Activated CD4-positive, alpha-beta T cell treated with anti-CD3 and anti-CD28 coated beads for 36 hours (primary cell): ENCODE measurements at regions not wholly inside any gene's neighbourhood (a gene's known extent, or its start where the extent isn't known, plus 50 kb on each side); places are given as distances from the start of the nearest gene placed in this dataset.

ENCODE experiments used
- ATAC-seq: fragments of 200-7000 bp; cut with Tn5 transposase; one replicate; pipeline ENCODE4 v1.10.0; 2021; ENCODE audit warnings: mild to moderate bottlenecking, moderate library complexity
- CTCF ChIA-PET: fragments of 350-600 bp; sonication (Branson Sonifier 250); formaldehyde crosslinking; loops from one replicate; lab custom pipeline; 2021; ENCODE audit warnings: antibody characterized with exemption; lab: Charles Lee
- POLR2A ChIA-PET: fragments of 350-600 bp; sonication (Branson Sonifier 250); formaldehyde crosslinking; loops from one replicate; lab custom pipeline; 2021; ENCODE audit warnings: antibody characterized with exemption, inconsistent platforms; lab: Charles Lee
- DNase-seq: peaks from one replicate; pipeline ENCODE4 v3.0.0-alpha.2; 2020
- H3K27ac Mint-ChIP-seq: one replicate; pipeline ENCODE4 v1.8.0; 2021; ENCODE audit warnings: mixed read lengths
- H3K27me3 Mint-ChIP-seq: one replicate; pipeline ENCODE4 v1.8.0; 2021; ENCODE audit warnings: mixed read lengths
- H3K36me3 Mint-ChIP-seq: one replicate; pipeline ENCODE4 v1.8.0; 2021; ENCODE audit warnings: low read depth, mixed read lengths
- H3K4me1 Mint-ChIP-seq: one replicate; pipeline ENCODE4 v1.8.0; 2021; ENCODE audit warnings: mixed read lengths
- H3K4me3 Mint-ChIP-seq: one replicate; pipeline ENCODE4 v1.8.0; 2021; ENCODE audit warnings: mild to moderate bottlenecking, moderate library complexity, mixed read lengths
- H3K9me3 Mint-ChIP-seq: one replicate; pipeline ENCODE4 v1.8.0; 2021; ENCODE audit warnings: low read depth, mixed read lengths
- intact Hi-C, 2 experiments: fragments of 100-400 bp; cut with DNase I in 1 of 2; cut with micrococcal nuclease in 1 of 2; formaldehyde crosslinking; loops; one replicate each; pipeline versions ENCODE4 v1.14.2 to v1.15.1; 2022 to 2024; cut with DNase I, micrococcal nuclease

DNA sequence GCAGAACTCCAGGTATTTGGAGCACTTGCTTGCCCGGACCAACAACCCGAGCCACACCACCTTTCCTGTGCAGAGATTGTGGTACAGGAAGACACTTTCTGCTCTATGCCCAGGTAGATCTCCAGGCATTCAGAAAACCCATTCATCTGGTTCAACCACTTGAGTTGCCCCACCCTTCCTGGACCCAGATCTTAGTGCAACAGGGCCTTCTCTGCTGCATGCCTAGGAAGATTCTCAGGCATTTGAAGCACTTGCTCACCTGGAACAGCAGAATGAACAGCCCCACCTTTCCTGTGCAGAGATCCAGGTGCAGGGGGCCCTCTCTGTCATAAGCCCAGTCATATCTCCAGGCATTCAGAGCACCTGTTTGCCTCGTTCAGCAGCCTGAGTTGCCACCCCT lies 412.8 kb upstream of the MGAT4C start:
- DNase-seq (no peak), ATAC-seq (no peak)
- peaks cover 15% of the 10 kb centered on the region for H3K9me3 Mint-ChIP-seq
- no peaks in the 10 kb centered on the region for H3K4me1 Mint-ChIP-seq
- H3K27me3 Mint-ChIP-seq: no peaks in the 10 kb centered on the region
- no peak overlapping the region for H3K4me3 Mint-ChIP-seq
- CTCF ChIA-PET: no interaction called here
- intact Hi-C loops: no loop called here
- H3K27ac Mint-ChIP-seq: no peak overlapping the region
- no peaks in the 10 kb centered on the region for H3K36me3 Mint-ChIP-seq
- POLR2A ChIA-PET: no interaction called here

DNA sequence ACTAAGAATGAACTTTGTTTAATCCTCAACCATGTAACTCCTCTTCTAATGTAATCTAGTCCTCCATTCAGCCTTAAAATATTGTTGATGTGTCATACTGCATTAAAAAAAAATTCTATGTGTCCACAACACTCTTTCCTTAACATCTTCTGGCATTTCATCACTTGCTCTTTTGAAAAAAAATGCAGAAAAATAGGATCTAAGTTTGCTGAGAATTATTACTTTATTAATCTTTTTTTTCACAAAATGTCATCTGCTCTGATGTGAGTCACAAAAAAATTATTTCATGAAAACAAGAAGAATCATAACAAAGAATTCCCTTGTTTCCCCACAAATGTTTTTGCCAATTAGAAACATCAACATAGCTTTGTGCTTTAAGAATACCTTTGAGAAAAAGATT lies 410.1 kb upstream of the MGAT4C start:
- no peak for DNase-seq
- Mint-ChIP-seq H3K9me3 (peaks cover 11% of the 10 kb centered on the region), H3K27me3 (no peaks in the 10 kb centered on the region), H3K27ac (no peak overlapping the region), H3K4me1 (no peaks in the 10 kb centered on the region), H3K36me3 (no peaks in the 10 kb centered on the region), H3K4me3 (no peak overlapping the region)
- ChIA-PET POLR2A (no interaction called here), CTCF (no interaction called here)
- no peak for ATAC-seq
- intact Hi-C loops: no loop called here

DNA sequence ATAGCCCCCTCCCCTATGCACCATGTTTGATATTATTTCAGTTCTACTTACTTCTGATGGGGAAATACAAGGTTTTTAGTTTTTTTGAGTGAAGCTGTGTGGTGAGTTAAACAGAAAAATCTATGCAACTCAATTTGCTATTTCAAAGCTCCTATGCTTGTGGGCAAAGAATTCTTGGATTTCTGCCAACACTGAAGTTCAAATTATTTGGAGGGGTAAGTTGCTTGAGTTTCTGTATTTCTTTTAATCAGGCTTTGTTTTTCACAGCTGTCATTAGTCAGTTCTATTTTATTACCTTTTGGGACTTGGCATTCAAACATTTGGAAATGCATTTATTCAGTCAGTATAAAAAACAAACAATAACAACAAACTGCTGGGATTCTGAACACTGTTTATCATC lies 407.5 kb upstream of the MGAT4C start:
- Mint-ChIP-seq H3K4me3 (no peak overlapping the region), H3K27me3 (no peaks in the 10 kb centered on the region)
- POLR2A ChIA-PET: no interaction called here

DNA sequence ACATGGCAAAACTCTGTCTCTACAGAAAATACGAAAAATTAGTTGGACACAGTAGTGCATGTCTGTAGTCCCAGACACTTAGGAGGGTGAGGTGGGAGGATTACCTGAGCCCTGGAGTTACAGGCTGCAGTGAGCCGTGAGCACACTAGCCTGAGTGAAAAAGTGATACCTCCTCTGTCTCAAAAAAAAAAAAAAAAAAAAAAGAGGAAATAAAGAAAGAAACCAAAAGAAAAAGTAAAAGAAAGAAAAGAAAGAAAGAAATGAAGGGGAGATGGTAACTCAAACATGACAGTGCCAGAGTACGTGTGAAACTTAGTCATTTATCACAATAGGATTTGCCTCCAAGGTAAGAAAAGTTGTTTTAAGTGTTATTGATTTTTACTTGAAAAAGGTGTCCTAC lies 407.0 kb upstream of the MGAT4C start:
- Mint-ChIP-seq H3K27ac (no peak overlapping the region), H3K4me1 (no peaks in the 10 kb centered on the region), H3K4me3 (no peak overlapping the region), H3K9me3 (peaks cover 5% of the 10 kb centered on the region), H3K27me3 (no peaks in the 10 kb centered on the region), H3K36me3 (no peaks in the 10 kb centered on the region)
- ChIA-PET POLR2A (no interaction called here), CTCF (no interaction called here)
- intact Hi-C loops: no loop called here
- no peak for ATAC-seq
- no peak for DNase-seq

More for the DNA sequence above, 407.5 kb upstream of the MGAT4C start:
- Mint-ChIP-seq H3K4me1 (no peaks in the 10 kb centered on the region), H3K36me3 (no peaks in the 10 kb centered on the region), H3K27ac (no peak overlapping the region), H3K9me3 (peaks cover 5% of the 10 kb centered on the region)
- no peak for DNase-seq
- no peak for ATAC-seq
- CTCF ChIA-PET: no interaction called here
- intact Hi-C loops: no loop called here

DNA sequence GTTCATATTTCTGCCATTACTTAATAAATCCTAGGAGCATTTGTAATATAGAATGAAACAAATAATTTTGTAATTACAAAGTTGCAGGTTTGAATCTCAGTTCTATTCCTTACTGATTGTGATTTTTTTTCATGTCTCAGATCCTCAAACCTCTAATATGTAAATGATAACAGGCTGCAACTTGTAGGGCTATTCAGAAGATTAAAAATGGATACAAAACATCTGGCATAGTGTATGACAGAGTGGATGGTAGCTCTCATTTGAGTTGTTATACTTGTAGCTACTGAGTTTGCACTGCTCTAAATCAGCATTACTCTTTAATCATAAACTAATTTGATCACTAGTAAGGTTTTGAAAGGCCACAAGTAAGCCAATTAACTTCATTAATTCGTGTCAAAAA lies 406.3 kb upstream of the MGAT4C start:
- ChIA-PET POLR2A (no interaction called here), CTCF (no interaction called here)
- no peaks in the 10 kb centered on the region for H3K4me1 Mint-ChIP-seq
- H3K27ac Mint-ChIP-seq: no peak overlapping the region
- no peak for ATAC-seq
- H3K4me3 Mint-ChIP-seq: no peak overlapping the region
- H3K9me3 Mint-ChIP-seq: peaks cover 5% of the 10 kb centered on the region
- DNase-seq: no peak
- H3K36me3 Mint-ChIP-seq: no peaks in the 10 kb centered on the region
- intact Hi-C loops: no loop called here
- no peaks in the 10 kb centered on the region for H3K27me3 Mint-ChIP-seq

DNA sequence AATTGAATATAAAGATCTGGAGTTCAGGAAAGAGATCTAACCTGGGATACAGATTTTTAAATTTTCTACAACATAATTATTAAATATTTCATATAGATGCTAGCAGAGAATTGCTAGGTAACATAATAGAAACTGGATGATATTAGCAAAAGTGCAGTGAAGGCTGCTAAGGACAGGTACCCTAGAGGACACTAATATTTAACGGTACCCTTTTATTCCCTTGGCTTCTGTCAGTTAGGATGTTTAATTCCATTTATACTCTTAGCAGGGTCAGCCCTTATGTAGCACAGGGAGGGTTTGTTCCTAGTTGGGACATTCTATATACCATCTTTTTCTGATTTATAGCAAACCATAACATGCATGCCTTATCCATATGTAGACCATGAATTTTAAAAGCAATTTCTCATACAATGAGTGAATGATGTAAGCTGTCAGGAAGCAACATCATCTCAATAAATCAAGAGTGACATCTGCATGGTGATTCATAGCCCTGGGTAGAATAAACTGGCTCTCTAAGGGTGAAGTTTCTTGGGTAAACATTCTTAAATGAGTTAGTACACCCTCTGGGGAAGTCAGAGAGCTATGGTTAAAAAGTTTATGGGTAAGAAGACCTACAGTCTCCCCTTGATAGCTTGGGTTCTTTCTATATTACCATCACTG lies 404.4 kb upstream of the MGAT4C start:
- intact Hi-C loops: no loop called here
- no peak for DNase-seq
- no peak overlapping the region for H3K4me3 Mint-ChIP-seq
- H3K27me3 Mint-ChIP-seq: no peaks in the 10 kb centered on the region
- POLR2A ChIA-PET: no interaction called here
- H3K36me3 Mint-ChIP-seq: no peaks in the 10 kb centered on the region
- no peak overlapping the region for H3K27ac Mint-ChIP-seq
- H3K9me3 Mint-ChIP-seq: peaks cover 5% of the 10 kb centered on the region
- no peak for ATAC-seq
- no peaks in the 10 kb centered on the region for H3K4me1 Mint-ChIP-seq
- CTCF ChIA-PET: no interaction called here

DNA sequence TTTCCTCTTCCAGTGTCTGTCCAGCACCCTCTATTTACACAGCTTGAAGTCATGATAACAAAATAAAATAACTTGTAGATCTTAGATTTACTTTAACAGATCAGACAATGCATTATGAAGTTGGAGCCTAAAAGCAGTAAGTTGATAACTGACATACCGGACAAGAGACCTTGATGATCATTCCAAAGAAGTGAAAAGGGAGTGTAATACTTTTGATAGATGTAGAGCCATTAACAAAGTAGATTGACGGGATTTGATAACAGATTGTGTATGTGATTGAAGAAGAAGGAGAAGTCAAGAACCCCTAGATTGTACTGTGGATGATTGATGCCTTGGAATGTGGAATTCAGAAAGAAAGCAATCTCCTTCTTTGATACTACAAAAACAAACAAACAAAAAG lies 403.8 kb upstream of the MGAT4C start:
- intact Hi-C loops: no loop called here
- Mint-ChIP-seq H3K36me3 (no peaks in the 10 kb centered on the region), H3K4me1 (no peaks in the 10 kb centered on the region), H3K27ac (no peak overlapping the region), H3K9me3 (peaks cover 5% of the 10 kb centered on the region), H3K27me3 (no peaks in the 10 kb centered on the region), H3K4me3 (no peak overlapping the region)
- DNase-seq: no peak
- CTCF ChIA-PET: no interaction called here
- POLR2A ChIA-PET: no interaction called here
- ATAC-seq: no peak

DNA sequence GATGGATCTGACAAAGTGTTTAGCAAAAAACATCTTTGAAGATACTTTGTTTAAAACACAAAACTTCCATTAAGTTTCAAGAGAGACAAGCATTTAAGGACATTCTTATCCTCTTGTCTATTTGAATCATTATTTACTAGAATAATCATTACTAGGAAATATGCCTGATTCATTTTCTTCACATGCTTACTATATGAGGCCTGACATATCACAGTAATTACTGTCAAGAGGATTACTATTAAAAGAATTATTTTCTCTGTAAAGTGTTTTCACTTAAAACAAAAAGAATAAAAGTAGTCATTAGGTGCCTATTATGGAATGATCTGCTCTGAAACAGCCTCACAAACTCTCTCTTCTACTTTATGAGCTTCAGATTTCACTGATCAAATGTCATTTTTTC lies 402.1 kb upstream of the MGAT4C start:
- no peaks in the 10 kb centered on the region for H3K36me3 Mint-ChIP-seq
- POLR2A ChIA-PET: no interaction called here

DNA sequence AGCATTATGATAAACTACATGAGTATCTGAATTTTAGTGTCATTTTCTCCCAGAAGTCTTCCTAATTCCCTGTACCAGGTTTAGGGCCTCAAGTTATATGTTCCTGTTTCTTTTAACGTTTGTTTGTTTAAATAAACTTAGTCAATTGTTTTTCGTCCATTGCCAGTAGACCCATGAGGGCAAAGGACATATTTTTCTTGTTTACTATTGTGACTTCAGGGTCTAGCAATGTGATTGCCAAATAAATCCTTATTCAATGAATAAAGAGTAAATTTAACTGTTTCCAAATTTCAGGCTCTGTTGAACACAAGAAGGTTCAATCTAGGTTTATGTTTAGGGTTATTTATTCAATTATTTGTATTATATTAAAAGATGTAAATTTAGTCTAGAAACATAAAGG lies 391.6 kb upstream of the MGAT4C start:
- Mint-ChIP-seq H3K4me3 (no peak overlapping the region), H3K4me1 (no peaks in the 10 kb centered on the region), H3K36me3 (no peaks in the 10 kb centered on the region), H3K27ac (no peak overlapping the region), H3K27me3 (no peaks in the 10 kb centered on the region), H3K9me3 (no peaks in the 10 kb centered on the region)
- POLR2A ChIA-PET: no interaction called here
- CTCF ChIA-PET: no interaction called here
- no peak for DNase-seq
- intact Hi-C loops: no loop called here
- no peak for ATAC-seq

More for the DNA sequence above, 402.1 kb upstream of the MGAT4C start:
- H3K4me1 Mint-ChIP-seq: no peaks in the 10 kb centered on the region
- DNase-seq (no peak), ATAC-seq (no peak)
- CTCF ChIA-PET: no interaction called here
- H3K27ac Mint-ChIP-seq: no peak overlapping the region
- no peaks in the 10 kb centered on the region for H3K27me3 Mint-ChIP-seq
- H3K4me3 Mint-ChIP-seq: no peak overlapping the region
- H3K9me3 Mint-ChIP-seq: no peaks in the 10 kb centered on the region
- intact Hi-C loops: no loop called here

DNA sequence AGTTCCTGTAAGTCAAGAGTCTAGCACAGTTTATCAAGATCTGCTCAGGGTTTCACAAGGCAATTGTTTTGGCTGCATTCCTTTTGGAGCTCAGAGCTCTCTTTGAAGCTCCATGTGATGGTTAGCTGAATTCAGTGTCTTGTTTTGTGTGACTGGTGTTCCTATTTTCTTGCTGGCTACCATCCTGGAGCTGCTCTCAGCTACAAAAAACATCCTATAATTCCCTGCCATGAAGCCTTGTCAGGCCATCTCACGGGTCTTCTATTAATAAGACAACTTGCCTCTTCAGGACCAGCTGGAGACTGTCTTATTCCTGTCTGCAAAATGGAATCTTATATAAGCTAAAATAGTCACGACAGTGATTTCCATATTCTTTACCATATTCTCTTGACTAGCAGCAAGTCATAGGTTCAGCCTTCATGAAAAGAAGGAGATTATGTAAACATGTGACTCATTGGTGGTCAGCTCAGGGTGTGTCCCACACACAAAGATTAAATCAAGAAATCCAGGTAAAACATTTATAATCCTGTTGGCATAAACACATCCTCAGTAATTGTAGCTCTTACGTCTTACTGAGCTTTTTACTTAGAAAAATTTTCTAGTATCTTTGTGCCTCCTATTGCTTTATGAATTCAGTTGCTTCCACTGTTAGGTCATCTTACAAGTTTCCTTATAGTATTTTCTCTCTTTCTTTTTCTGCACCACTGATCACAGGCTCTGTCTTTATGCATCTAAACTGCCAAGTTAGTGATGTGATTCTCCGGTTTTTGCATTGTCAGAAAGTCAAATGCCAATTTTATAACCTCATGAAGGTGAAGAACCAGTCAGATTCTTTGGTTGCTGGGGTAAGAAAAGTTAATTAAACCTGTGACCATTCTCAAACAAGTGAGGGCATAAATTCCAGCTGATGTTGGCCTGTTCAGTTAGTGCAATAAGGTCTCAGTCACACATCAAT lies 378.5 kb upstream of the MGAT4C start:
- Mint-ChIP-seq H3K4me3 (no peak overlapping the region), H3K36me3 (no peaks in the 10 kb centered on the region), H3K9me3 (peaks cover 4% of the 10 kb centered on the region), H3K27me3 (no peaks in the 10 kb centered on the region), H3K27ac (no peak overlapping the region), H3K4me1 (no peaks in the 10 kb centered on the region)
- ATAC-seq (no peak), DNase-seq (no peak)
- CTCF ChIA-PET: interaction anchor here (0.6 kb wide), 1 partner anchor 35 kb away, joined by 3 read pairs; no protein-coding TSS in a partner anchor
- POLR2A ChIA-PET: no interaction called here
- intact Hi-C loops: no loop called here

DNA sequence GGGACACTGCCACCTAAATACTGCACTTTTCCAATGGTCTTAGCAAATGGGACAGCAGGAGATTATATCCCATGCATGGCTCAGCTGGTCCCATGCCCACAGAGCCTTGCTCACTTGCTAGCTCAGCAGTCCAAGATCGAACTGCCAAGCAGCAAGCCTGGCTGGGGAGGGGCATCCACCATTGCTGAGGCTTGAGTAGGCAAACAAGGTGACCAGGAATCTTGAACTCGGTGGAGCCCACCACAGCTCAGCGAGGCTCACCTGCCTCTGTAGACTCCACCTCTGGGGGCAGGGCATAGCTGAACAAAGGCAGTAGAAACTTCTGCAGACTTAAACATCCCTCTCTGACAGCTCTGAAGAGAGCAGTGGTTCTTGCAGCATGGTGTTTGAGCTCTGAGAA lies 370.8 kb upstream of the MGAT4C start:
- Mint-ChIP-seq H3K4me1 (no peaks in the 10 kb centered on the region), H3K9me3 (peaks cover 24% of the 10 kb centered on the region), H3K27me3 (no peaks in the 10 kb centered on the region), H3K27ac (no peak overlapping the region), H3K36me3 (no peaks in the 10 kb centered on the region), H3K4me3 (no peak overlapping the region)
- CTCF ChIA-PET: interaction anchor here (0.7 kb wide), 1 partner anchor 756 kb away, joined by 3 read pairs; no protein-coding TSS in a partner anchor
- DNase-seq (no peak), ATAC-seq (no peak)
- intact Hi-C loops: no loop called here
- POLR2A ChIA-PET: no interaction called here

DNA sequence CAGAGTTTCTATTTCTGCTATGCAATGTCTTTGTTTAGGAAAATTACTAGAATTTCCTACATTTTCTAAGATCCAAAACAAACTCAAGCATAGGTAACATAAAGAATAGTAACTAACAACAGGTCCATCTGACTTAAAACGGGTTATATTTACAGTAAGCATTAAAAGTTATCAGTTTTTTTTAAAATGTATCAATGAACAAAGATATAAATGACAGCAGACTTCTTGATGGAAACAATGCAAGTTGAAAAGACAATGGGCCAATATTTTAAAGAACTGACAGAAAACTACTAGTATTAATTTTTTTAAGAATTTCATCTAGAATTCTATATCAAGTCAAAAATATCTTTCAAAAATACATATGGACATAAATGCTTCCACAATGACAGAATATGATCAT lies 367.1 kb upstream of the MGAT4C start:
- intact Hi-C loops: no loop called here
- Mint-ChIP-seq H3K36me3 (no peaks in the 10 kb centered on the region), H3K27ac (no peak overlapping the region), H3K27me3 (no peaks in the 10 kb centered on the region), H3K4me1 (no peaks in the 10 kb centered on the region), H3K9me3 (peaks cover 12% of the 10 kb centered on the region), H3K4me3 (no peak overlapping the region)
- no peak for DNase-seq
- POLR2A ChIA-PET: no interaction called here
- CTCF ChIA-PET: no interaction called here
- no peak for ATAC-seq
